ENCODE measurements at regions not wholly inside any gene's neighbourhood (a gene's known extent, or its start where the extent isn't known, plus 50 kb on each side); places are given as distances from the start of the nearest gene placed in this dataset.

DNA sequence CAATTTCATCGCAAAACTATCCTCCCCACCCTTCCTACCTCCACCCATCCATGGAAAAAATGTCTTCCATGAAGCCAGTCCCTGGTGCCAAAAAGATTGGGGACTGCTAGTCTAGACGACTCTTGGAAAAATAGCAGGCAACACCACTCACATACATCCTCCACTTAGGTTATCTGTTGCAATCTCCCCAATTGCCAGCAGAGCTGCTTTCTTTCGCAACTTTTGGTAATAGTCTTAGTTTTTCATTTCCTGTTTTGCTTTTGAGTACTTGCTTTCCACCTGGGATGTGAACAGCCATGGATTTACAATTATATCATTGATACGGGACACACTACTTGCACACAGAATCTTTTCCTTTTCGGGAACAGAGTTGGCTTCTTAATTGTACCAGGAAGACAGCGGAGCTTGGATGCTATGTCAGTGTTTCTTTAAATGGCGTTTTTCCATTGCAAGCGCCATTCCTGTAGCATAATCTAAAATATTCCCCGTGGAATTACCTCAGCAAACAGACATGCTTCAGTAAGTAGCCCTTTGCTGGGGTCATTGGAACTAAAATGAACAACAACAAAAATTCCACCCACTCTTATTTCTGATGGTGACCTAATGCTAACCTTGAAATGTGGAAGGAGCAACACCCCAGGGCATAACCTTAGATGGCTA is 183.3 kb upstream of the ADGRL2 start:
- TF ChIP-seq POLR2A (IDR thresholded peaks at IDR 0.05), result no peak
- TF ChIP-seq, protein P1, sequence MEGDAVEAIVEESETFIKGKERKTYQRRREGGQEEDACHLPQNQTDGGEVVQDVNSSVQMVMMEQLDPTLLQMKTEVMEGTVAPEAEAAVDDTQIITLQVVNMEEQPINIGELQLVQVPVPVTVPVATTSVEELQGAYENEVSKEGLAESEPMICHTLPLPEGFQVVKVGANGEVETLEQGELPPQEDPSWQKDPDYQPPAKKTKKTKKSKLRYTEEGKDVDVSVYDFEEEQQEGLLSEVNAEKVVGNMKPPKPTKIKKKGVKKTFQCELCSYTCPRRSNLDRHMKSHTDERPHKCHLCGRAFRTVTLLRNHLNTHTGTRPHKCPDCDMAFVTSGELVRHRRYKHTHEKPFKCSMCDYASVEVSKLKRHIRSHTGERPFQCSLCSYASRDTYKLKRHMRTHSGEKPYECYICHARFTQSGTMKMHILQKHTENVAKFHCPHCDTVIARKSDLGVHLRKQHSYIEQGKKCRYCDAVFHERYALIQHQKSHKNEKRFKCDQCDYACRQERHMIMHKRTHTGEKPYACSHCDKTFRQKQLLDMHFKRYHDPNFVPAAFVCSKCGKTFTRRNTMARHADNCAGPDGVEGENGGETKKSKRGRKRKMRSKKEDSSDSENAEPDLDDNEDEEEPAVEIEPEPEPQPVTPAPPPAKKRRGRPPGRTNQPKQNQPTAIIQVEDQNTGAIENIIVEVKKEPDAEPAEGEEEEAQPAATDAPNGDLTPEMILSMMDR (IDR thresholded peaks at IDR 0.05), result no peak
